MM.1S (cell line): ENCODE measurements at regions not wholly inside any gene's neighbourhood (a gene's known extent, or its start where the extent isn't known, plus 50 kb on each side); places are given as distances from the start of the nearest gene placed in this dataset.

Experiments used
- EZH2 ChIP-seq: fragments of 300-600 bp; sonication (generic); optimal IDR thresholded peaks from 2 replicates; pipeline ENCODE3; 2017; ENCODE audit warnings: low read depth, mild to moderate bottlenecking, antibody characterized with exemption, low read length, mixed read lengths
- EZH2phosphoT487 ChIP-seq: fragments of 300-600 bp; sonication (generic); IDR thresholded peaks from 2 replicates; pipeline ENCODE4 v1.6.1; 2018; ENCODE audit warnings: antibody characterized with exemption, low read length
- TF ChIP-seq, protein P1 (sequence below): fragments of 300-600 bp; sonication (generic); IDR thresholded peaks from 2 replicates; pipeline ENCODE4 v1.5.1; 2016; ENCODE audit warnings: antibody characterized with exemption, low read length, mixed read lengths

DNA sequence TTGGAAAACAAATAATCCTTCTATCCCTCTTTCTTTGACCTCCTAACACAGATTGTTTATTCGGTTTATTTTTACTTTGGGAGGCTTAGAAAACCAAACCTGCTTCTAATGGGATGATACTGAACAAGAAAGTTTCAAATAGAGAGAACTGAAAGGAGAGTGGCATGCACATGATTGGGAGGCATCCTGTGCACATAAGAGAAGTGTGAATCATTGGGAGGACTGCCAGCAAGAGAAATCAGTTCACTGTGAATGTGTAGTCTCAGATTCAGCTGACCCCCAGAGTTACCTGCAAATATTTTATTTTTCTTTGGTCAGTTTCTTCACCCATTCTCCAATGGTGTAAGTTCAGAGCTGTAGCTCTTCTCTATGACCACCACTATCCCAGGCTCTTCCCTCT, 1363.2 kb upstream of the ACVR2A start:
- TF ChIP-seq, protein P1, sequence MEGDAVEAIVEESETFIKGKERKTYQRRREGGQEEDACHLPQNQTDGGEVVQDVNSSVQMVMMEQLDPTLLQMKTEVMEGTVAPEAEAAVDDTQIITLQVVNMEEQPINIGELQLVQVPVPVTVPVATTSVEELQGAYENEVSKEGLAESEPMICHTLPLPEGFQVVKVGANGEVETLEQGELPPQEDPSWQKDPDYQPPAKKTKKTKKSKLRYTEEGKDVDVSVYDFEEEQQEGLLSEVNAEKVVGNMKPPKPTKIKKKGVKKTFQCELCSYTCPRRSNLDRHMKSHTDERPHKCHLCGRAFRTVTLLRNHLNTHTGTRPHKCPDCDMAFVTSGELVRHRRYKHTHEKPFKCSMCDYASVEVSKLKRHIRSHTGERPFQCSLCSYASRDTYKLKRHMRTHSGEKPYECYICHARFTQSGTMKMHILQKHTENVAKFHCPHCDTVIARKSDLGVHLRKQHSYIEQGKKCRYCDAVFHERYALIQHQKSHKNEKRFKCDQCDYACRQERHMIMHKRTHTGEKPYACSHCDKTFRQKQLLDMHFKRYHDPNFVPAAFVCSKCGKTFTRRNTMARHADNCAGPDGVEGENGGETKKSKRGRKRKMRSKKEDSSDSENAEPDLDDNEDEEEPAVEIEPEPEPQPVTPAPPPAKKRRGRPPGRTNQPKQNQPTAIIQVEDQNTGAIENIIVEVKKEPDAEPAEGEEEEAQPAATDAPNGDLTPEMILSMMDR = no peak
- TF ChIP-seq EZH2 = no peak
- TF ChIP-seq EZH2phosphoT487 = no peak
